Ramos (cell line): ENCODE measurements at regions not wholly inside any gene's neighbourhood (a gene's known extent, or its start where the extent isn't known, plus 50 kb on each side); places are given as distances from the start of the nearest gene placed in this dataset.

Source experiments
- in situ Hi-C: fragments of 300-500 bp; cut with MboI; formaldehyde crosslinking; loops from one replicate; pipeline ENCODE4 v1.14.3; 2022; ENCODE audit warnings: low sequenced_read_pairs; ENCODE audit not compliant: unreplicated experiment

GRCh38 chr2:18819566-18819965, 230.2 kb upstream of the NT5C1B start:
- in situ Hi-C loops: no loop called here

- in situ Hi-C loops: no loop called here
These were observed 225.0 kb upstream of the NT5C1B start for GRCh38 chr2:18814387-18814786.

GRCh38 chr2:18804536-18804935, 215.2 kb upstream of the NT5C1B start:
- in situ Hi-C loops: no loop called here

DNA sequence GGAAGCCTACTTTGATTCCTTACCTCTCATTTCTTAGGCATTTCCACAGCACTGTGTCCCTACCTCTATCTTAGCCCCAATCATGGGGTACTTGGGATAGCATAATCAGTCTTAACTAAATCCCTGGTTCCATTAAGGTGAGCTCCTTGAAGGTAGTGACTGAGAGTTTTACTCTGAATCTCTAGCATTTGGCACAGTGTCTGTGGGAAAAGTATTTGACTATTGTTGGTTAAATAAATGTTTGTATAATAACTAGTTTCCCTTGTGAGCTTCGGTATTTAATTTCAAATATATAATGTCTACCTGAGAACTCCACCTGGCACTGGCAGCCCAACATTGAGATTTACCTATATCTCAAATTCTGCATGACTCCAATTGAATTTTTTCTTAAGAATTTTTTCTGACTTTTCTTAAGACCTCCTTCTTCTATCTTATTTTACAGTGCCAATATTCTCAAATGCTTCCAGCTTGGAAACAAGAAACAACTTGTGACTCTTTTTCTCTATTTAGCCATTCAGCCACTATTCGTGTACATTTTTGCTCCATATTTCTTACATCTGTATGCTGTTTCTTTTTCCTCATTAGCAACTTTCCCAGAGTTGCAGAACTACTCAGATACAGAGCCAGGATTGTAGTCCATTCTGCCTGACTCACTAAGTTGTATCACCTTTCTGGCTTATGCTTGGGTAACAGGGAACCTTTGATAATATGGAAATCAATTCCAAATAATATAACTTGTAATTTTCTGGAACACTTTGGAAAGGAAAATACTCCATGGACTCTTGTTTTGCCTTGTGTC, 214.0 kb upstream of the NT5C1B start:
- in situ Hi-C loops: no loop called here

- in situ Hi-C loops: no loop called here
These were observed 211.0 kb upstream of the NT5C1B start for GRCh38 chr2:18800240-18800971.

DNA sequence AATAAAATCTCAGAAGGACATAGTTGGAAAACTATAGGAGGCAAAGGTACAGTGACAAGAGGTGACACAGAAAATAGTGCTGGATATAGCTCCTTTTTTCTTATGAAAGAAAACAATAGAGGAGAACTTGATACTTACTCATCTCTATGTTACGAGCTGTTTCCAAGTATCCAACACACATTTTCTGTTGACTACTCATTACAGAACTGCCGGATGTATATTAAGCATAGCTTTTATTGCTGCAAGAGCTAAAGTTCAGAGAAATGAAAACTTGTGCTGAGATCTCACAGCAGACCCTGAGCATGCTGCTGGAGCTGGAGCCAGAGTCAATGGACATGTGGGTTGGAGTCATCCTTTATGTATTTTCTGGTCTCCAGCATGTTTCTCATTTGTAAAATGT, 210.0 kb upstream of the NT5C1B start:
- in situ Hi-C loops: no loop called here

GRCh38 chr2:18797133-18797845, 207.9 kb upstream of the NT5C1B start:
- in situ Hi-C loops: no loop called here

- in situ Hi-C loops: no loop called here
These were observed 206.5 kb upstream of the NT5C1B start for GRCh38 chr2:18795906-18796305.

DNA sequence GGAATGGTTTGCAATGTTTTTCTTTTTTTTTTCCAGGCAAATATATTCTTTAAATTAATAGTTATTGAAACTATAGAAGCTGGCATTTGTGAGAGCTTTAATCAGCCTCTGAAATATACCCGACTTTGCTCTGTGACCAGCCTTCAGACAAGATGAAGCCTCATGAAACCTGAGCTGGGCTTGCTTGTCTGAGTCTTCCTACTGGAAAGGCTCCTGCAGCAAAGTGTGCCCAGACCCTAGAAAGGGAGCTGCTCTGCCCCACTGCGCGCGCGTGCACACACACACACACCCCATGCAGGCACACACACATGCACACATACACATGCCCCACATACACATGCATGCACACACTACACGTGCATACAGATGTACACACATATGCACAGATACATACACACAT, 203.3 kb upstream of the NT5C1B start:
- in situ Hi-C loops: no loop called here

DNA sequence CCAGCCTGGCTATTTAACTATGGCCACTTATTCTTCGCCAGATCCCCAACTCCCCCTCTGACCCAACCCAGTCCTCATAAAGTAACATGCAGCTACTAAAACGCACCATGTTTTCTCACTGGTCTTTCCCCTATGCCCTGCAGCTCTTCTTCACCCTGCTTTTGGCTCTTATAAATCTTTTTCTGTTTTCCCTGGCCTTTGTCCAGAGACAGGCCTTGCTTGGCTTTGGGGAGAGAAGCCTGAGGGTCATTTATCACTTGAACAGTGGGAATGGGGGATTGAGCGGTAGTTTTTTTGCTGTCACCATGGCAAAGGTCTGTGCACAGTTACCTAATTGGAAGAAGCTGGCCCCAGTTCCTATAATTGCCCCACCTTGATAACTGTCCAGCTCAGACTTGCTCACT, 202.9 kb upstream of the NT5C1B start:
- in situ Hi-C loops: no loop called here

DNA sequence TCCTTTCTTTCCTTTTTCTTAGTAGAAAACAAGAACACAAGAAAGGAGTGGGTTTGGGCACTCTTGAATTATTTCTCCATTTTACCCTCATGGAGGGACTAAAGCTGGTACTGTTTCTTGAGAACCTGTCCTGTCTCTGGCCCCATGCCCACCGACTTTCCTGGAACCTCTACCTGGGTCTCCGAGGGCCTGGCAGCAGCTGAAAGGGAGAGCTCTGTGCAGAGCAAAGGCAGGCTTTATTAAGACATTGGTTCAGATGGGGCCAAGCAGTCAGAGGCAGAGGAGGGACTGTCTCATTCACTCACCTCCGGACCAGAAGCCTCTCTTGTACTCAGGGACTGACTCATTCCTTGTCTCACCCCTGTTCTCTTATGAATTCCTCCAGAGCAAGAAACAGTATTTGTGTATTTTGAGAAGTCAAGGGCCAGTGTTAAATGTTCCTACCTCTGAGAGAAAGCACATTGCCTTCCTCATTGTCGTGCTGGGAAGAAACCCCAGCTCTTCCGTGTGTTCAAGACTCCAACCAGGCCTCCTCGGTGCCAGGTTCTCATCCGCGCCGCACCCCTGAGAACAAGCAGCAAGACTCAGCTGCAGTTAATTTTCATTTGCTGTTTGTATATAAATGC, 201.9 kb upstream of the NT5C1B start:
- in situ Hi-C loops: no loop called here

GRCh38 chr2:18790509-18791171, 201.3 kb upstream of the NT5C1B start:
- in situ Hi-C loops: no loop called here

DNA sequence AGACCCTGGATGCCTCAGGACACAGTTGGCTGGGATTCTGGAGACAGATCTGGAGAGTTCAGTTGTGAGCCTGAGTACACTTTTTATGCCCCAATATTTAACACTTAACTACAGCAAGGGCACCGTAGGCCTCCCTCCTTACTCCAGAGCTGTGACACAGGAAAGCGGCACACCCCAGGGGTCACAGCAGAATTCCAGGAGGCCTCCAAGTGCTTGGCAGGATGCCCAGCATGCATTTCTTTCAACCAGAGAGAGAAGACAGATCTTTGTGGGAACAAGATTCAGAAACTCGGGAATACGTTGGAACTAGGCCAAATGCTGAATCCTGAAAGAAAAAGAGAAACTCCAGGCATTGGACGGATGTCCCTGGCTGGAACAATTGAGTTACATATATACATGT, 199.2 kb upstream of the NT5C1B start:
- in situ Hi-C loops: no loop called here

- in situ Hi-C loops: no loop called here
These were observed 198.4 kb upstream of the NT5C1B start for GRCh38 chr2:18787726-18788125.

DNA sequence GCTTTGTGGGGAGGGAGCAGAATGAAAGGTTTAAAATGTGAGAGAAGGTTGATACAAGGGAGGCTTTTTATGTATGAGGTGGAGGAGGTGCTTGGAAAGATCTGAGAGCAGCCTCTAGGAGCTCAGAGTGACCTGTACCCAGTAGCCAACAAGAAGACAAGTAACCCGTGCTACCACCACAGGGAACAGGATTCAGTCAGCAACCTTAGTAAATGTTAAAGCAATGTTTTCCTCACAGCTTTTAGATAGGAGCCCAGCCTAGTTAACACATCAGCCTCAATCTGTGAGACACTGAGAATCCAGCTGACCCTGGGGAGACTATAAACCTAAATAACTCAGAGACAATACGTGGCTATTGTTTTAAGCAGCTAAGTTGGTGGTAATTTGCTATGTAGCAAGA, 194.9 kb upstream of the NT5C1B start:
- in situ Hi-C loops: no loop called here

DNA sequence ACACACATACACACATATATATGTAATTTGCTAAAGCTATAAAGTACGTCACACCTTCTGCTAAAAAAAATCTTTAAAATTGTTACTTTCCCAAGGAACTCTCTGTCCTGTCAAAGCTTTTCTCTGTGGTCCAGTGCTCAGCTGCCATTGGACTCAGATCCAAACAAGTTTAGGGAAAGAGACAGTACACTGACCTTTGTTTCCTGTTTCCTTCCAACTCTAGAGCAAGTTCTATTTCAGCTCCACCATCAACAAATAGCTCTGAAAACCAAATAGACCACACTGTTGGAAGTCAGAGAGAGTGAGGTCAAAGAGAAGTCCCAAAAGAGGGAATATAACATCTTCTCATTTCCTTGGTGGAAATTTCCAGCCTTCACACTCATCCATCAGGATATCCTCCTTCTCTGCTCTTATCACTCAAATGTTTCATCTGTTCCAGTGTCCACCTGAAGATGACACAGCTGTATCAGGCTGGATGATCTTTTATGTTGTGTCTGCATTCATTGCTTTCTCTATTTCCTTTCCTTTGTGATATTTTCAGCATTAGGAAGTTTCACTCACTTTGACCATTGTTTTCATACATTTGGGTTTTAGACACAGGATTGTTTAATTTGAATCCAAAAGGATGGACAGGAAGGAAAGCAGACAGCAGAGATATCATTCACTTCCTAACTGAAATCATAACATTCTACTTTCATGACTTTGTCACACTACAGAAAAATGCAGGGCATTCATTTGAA, 192.3 kb upstream of the NT5C1B start:
- in situ Hi-C loops: no loop called here

DNA sequence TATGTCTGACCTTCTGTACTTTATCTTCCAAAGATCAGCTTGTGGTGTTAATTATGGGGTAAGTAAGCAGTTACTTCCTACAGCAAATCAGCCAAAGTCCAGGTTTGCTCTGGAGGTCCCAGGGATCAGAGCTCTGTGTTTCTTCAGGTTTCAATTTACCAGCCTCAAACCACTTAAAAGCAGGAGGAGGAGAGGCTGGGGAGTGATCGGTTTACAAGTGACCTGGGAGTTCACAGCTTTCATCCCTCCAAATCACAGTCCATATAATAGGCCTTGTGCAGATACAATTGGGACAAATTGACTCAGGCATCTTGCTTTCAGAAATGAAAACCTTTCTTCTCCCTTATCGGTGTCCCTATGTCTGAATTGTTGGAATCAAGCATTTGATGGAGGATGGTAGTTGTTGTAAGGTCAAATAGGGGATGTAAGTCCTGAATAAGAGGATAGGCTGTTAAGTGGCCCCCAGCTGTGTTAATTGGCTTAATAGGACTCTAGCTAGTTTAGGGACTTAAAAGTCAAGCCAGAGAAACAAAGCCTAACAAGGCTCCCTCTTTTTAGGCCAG, 188.0 kb upstream of the NT5C1B start:
- in situ Hi-C loops: no loop called here

- in situ Hi-C loops: loop anchor here (25.0 kb wide), 1 partner anchor 591 kb away; the partner anchor contains the start of gene OSR1
These were observed 181.8 kb upstream of the NT5C1B start for GRCh38 chr2:18771212-18771611.

GRCh38 chr2:18763338-18763737, 174.0 kb upstream of the NT5C1B start:
- in situ Hi-C loops: loop anchor here (25.0 kb wide), 1 partner anchor 599 kb away; the partner anchor contains the start of gene OSR1
